CMK (cell line): ENCODE measurements at regions not wholly inside any gene's neighbourhood (a gene's known extent, or its start where the extent isn't known, plus 50 kb on each side); places are given as distances from the start of the nearest gene placed in this dataset.
"Not testable (repeated sequence)": the region's sequence is repeated elsewhere in the genome, so short reads cannot be mapped to it uniquely, and the experiment has no call there.

Experiments
- DNase-seq: peaks from one replicate; pipeline ENCODE4 v3.0.0-alpha.2; 2010; ENCODE audit warnings: low read depth

DNA sequence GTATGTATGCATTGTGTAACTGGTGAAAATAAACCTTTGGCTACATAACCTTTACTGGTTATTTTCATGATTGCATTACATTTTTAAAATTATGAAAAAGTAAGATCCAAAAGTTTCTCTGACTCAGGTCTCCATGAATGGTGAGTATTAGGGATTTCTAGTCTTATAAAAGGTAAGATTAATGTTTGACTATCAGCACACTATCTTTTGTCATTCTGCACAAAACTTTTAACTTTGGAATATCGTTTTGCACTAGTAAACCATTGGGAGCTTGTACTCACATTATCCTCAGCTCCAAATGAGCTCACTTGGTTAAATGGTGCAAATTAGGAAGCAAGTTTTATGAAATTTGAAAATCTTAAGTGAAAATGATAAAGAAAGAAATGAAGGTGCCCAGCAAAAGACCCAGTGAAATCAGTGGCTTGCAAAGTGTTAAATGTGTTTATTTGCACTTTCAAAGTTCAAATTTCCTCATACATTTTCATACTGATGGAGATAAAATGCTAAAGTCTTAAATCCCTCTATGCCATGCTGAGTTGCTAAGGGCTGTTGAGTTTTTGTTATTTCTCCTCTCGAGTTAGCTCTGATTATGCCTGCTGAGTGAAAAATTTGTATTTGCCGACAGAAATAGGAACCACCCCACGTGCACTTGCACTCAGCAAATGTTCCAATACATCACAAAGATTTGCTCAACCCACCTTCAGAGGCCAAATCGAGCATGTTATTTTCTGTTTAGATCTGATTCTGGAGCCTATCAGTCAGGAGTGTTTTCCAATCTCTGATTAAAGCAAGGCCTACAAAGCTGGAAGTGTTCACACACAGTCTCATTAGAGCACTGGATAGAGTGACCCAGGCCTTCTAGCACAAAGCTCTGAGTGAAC lies 885.7 kb downstream of the NR2F1-AS1 start:
- no peak for DNase-seq

DNA sequence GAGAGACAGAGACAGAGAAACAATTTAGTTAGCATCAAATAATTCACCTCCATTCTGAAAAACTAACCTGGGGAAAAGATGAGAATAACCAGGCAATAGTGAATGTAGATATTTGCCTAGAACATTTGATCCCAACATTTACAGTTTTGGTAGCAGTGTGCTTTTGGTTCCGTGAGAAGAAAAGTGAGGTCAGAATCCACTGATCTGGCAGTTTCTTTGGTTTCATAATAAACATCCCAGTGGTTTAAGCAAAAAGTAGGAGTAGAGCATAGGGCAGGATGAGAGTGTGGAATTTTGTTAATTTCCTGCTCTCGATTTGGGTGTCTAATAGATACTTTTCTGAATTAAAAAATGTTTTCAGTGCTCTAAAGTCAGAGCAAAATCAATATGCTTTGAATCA lies 887.0 kb downstream of the NR2F1-AS1 start:
- DNase-seq: no peak

DNA sequence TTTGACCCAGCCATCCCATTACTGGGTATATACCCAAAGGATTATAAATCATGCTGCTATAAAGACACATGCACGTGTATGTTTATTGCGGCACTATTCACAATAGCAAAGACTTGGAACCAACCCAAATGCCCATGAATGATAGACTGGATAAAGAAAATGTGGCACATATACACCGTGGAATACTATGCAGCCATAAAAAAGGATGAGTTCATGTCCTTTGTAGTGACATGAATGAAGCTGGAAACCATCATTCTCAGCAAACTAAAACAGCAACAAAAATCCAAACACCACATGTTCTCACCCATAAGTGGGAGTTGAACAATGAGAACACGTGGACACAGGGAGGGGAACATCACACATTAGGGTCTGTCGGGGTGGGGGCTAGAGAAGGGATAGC lies 889.1 kb downstream of the NR2F1-AS1 start:
- DNase-seq: not testable (repeated sequence)

DNA sequence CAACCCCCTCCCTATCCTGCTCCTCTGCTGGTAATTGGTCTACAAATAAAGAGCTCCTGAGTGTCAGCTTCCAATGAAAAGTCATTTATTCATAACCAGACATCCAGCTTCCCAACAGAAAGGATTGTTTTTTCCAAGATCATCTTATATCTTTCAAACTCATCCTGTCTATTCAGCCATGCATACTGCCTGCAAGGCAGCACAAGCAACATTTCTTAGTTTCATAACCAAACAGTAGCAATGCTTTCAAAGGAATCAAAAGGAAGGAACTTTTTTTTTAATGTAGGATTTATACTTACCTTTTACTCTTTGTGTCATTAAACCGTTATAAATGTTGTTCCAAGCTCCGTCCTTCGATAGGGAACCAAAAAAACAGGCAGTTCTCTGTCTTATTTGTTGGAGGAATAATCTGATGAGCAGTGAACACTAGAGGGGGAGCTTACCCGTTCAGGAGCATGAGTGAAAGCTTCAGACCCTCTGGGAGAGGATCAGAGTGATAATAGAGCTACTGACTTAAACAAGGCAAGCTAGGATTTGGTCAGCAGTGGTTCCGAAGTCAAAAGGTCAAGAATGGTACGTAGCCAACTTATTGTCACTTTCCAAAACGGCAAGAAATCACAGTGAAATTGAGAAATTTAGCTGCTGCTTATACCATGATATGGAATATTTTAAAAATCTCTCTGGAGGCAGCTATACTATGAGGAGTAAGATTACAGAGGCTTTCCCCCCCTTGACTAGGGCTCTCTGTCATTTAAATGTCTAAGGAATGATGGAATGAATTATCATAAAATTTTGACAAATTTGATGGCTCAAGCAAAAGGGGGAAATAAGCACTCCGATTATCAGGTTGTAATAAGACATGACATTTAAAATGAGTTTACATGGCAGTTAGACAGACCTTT lies 892.9 kb downstream of the NR2F1-AS1 start:
- no peak for DNase-seq

DNA sequence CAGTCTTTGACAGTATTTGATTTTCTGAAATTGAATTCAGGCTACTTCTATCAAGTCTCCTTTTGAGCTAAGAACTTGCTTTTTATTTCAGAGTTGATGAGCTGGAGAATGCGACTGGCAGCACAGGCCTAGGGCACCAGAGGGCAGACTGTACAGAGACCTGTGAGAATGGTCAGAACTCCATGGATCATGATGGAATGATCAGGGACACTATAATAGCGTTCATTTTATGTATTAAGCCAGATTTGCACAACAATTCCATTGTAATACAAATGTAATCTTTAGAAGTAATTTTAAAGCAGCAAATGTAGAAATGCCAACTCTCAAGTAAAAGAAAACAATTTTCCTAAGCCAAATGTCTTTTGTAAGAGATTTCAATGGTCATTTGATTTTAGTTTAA lies 902.4 kb downstream of the NR2F1-AS1 start:
- DNase-seq: no peak

DNA sequence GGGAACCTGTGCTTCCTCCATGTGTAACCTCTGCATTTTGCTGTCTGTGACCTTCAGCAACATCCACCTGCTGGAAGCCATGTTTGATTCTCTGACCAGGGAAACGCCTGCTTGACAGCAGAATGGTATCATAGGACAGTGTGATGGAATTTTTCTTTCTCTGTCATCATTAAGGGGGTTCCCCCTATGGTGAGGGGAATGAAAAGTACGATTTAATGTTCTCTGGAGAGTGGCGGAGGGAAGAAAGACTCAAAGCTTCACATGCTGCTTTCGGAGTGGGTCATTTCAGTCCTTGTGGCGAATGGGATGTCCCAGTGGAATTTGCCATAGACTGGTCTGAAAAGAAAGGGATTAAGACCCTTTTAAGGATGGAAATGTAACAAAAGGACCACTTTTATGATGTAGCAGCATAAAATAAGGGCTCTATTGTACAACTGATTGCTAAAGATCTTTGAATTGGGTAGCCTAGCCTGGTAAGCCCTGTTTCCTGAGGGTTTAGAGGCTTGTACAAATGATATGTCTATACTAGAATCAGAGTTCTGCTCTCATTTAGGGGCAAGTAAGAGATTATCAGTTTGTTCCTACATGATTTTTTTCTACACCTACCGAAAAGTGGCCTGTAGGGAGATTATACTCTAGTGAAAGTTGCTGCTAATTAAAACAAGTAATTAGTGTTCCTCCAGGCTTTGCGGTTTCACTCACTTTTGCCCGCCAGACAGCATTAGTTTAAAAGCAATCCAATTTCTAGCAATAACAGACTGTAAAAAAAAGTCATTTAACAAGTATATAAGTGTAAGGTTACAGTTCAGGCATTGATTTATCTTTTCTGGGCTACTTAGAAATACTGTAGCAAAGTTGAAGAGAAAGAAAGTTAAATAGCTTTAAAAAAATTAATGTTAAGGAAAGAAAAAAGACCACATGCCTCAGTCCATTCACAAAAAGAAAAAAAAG lies 904.5 kb downstream of the NR2F1-AS1 start:
- no peak for DNase-seq

DNA sequence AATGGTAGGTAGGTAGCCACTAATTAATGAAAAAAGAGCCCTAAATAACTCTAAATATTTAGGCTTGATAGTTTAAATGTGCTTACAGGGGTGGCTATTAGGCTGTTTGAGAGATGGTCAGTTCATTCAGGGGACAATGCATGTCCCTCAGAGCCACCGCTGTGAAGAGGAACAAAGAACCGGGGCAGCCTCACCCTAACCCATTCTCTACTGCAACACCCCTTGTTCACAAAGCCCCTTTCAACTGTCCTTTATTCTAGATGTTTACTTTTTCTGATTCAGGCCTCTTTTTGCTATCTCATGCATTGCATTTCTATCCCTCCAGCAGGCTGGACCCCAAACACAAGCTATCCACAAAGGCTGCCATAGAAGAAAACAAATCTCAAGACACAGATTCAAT lies 906.7 kb downstream of the NR2F1-AS1 start:
- no peak for DNase-seq

DNA sequence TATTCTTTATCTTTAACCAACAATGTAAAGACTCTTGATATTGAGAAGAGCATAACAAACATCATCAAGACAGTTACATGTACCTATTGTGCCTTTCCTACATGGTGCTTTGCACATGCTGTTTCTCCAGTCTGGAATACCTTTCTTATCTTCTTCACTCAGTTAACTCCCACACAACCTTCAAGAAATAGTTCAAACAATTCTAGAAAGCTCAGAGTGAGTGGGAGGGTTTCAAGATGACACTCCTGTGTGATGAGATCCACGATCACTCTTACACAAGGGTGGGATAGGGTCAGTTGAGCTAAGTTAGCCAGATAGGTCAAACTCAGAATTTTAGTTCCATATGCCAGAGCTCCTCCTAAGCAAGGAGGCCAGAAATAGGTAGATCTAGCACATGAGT lies 915.5 kb downstream of the NR2F1-AS1 start:
- DNase-seq: no peak

DNA sequence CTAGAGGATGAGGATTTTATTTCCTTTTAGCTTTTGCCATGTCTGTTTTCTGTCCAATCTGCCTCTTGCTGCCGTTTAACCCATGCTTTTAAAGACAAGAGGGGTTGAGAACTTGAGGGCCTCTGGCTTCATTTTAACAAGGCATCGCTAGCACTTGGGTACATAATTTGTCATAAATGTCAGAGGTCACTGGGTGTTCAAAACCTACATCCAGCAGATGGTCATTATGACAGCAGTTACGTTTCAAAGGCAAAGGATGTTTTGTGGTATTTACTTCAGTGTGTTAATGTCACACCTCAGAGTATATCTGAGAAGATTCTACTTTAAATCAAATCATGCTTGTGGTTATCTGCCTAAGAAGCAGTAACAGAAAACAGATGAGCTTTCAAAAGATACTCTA lies 918.3 kb downstream of the NR2F1-AS1 start:
- no peak for DNase-seq

DNA sequence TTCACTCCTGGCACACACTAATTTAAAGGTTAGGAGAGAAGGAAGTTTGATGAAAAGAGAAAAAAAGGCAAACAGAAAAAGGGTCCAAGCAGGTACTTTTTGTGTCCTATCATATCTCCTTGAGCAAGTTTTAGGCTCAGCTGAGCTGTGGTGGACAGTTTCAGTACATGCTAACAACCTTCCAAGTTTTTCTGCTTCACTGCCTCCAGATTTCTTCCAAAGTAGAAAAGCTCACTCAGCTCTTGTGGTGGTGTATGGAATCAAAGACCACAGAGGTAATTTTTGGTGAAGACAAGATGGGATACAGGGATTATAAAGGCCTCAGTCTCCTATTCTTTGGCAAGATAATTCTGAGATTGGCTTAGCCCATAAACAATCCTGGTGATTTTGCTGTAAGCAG lies 921.8 kb downstream of the NR2F1-AS1 start:
- DNase-seq: no peak

DNA sequence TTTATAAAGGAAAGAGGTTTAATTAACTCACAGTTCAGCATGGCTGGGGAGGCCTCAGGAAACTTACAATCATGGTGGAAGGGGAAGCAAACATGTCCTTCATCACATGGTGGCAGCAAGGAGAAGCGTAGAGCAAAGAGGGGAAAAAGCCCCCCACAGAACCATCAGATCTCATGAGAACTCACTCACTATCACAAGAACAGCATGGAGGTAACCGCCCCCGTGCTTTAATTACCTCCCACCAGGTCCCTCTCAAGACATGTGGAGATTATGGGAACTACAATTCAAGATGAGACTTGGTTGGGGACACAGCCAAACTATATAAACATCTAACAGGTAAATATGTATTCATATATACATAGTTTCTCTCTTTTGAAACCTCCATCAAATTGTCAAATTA lies 926.4 kb downstream of the NR2F1-AS1 start:
- DNase-seq: not testable (repeated sequence)

DNA sequence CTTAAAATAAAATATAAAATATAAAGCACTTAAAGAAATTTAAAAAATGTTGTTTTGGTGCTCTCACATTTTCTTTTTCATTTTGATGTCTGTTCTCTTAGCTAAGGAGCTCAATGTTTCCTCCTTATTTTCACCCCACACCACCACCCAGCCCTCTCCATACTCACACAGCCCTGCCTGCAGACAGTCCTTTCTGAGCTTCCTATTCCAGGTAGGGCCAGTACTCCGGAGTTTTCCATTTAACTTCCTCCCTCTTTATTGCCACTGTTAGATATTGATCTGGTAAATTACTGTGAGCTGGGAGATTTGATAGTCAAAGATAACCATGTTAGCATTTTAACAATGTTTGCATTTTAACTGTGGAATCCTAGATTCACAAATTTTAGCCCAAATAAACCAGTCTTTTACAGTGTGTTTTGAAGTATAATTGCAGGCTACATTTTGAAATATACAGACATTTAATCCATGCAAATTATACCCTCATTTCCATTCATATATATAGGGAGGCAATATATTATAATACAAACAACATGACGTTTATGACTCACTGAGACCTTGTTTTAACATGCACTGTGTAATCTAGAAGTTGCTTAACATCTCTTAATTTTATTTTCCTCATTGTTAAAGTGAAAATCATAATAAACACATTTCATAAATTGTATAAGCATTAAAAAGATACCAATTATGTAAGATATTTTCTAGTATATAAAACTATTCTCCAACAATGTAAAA lies 927.1 kb downstream of the NR2F1-AS1 start:
- DNase-seq: no peak

DNA sequence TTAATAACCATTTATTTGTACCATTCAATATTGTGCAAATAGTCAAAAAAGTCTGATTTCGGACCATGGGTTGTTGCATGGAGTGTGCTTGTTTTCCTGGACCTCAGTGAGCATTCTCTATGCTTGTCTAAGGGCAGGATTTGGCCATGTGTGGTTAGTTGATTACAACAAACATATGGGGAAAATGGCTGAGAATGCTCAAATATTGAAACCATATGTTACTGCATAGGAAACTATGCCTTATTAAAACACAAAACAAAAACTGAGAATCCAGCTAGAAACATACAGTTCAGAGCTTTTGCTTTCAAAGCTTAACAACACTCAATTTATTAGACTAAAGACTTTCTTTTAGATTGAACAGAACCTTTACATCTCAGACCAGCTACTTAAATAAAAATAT lies 928.3 kb downstream of the NR2F1-AS1 start:
- DNase-seq: no peak

DNA sequence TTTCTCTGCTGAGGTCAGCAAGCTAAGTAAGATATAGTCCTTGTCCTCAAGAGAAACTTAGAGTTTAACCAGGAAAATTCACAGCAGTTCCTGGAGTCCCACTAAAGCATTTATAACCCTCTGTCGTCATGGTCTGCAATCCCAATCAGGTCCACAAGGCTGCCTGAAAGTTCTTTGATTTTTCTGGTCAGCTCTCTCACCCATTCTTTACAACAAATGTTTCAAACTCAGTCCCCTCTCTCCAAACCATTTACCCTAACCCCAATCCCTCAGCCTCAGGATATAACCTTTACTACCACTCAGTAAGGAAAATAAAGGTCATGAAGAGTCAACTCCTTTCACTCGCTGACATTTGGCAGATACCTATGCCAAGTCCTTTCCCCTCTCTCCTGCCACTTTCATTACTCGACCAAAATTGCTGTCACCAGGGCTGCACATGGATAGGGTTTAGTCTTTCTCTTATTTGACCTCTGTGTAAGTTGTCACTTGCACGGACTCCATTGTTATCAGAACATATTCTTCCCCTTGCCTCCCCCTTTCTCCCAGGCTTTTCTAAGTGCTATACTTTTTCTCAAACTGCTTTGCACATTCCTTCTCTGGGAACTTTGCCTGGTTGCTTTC lies 936.6 kb downstream of the NR2F1-AS1 start:
- no peak for DNase-seq

DNA sequence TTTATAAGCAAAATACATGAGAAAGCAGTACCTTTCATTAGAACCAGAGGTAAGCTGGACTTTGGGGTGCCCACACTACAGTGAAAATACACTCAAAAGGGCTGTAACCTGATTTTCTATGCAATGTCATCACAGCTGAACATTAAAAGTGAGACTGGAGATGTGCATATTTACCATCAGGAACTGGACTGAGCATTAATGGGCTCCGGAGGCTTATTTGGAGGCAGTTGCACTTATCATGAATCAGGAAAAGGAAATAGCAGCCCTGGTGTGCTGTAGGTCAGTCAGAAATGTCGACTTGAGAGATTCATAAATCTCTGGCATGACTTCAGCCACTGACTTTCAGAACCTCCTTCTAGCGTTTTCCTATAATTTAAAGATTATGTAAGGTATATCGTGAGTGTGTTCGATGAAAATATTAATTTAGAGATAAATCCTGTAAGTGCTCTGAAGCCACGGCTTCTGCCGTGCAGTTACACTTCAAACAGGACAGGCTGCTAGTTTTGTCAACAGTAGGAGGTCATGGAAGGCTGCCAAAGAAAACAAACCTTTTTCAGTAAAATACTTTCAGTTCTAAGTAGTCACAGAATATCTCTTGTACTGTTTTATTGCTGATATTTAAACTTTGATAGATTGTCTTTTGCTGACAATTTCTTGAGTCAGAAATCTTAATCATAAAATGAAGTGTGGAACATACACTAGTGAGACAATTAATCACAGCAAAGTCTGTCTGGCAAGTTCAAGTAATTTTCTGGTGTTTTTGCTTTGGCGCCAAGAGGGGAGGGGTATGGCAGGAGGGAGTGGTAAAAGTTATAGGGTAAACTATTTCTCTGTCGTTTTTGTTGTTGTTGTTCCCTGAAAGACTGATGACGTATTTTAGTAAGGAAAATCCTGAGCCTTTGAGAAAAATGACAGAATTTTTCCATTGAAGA lies 939.7 kb downstream of the NR2F1-AS1 start:
- no peak for DNase-seq

DNA sequence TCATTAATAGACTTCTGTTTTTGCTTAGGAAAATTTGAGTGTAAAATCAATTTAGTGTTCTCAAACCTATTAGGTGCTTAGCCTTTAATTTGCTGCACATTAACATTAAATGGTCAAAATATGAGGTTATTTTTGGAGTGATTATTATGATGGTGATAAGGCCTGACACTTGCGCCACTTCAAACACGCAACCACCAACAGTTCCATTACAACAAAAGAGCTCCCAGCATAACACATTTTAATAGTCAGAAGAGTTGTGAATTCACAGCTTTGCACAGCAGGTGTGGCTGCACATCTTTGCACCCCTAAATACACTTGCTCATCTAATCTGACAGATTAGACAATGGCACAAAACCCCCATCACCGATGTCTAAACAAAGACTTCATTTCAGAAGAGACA lies 940.7 kb downstream of the NR2F1-AS1 start:
- no peak for DNase-seq

DNA sequence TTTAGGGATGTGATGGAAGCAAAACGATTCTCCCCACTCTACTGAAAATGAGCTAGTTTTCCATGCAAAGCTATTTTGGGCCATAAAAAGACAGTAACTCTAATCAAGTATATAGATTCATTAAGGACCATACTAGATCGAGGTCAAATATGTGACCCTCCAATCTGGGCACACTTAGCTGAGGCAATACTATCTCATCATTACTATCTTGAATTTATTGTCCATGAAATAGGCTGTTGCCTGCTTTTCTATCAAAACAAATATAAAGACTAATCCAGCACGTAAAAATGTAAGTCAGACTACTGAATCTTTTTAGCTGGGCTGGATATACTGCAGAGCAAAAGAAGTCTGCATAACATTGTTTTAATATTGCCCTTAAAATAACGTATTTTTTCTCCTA lies 943.1 kb downstream of the NR2F1-AS1 start:
- no peak for DNase-seq

DNA sequence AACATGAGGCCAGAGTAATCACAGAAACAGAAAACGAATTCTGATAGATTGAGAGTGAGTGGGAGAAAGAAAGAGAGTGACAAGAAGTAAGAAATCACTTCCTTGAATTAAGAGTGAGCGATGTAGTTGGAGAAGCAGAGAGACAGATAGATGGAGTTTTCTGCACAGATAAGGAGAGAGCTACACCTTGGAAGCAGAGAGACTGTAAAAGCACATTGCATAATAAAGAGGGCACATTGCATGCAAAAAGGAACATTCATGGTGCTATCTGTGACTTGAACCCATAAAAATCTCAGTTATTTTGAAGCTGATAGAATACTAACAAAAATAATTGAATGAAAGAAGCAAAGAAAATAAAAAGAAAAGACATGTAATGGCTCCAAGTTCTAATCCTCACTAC lies 943.8 kb downstream of the NR2F1-AS1 start:
- DNase-seq: no peak

DNA sequence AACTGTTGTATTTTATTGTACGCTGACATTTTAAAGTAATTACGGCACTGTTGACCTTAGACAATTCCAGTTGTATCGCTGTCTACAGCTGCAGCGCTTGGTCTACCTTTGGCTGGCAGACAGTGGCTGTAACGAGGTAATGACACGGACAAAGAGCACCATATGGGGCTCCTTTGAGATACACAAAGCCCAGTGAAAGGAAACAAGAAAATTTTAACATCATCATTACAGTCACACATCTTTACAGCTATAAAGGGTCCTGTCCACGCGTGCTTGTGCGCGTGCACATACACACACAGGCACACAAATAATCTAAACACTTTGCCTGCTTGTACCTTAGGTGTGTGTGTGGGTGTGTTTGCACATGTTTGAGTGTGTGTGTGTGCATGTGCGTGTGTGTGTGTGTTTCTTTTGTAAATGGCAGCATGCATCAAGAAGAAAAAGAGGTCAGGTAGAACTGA lies 946.0 kb downstream of the NR2F1-AS1 start:
- no peak for DNase-seq
